Mucosa of descending colon (tissue), 3 donors: ENCODE measurements at regions not wholly inside any gene's neighbourhood (a gene's known extent, or its start where the extent isn't known, plus 50 kb on each side); places are given as distances from the start of the nearest gene placed in this dataset.

Experiments
- ATAC-seq: fragments of 200-7000 bp; cut with Tn5 transposase; one replicate; pipeline ENCODE4 v1.9.1; 2020; ENCODE audit warnings: mild to moderate bottlenecking, moderate library complexity
- DNase-seq, 3 donors: peaks; one replicate each; pipeline ENCODE4 v3.0.0-alpha.2; 2020
- H3K36me3 ChIP-seq: fragments of 200-600 bp; one replicate; pipeline ENCODE4 v1.8.0; 2021; ENCODE audit warnings: low read depth, mild to moderate bottlenecking
- H3K4me1 ChIP-seq: fragments of 200-600 bp; one replicate; pipeline ENCODE4 v1.8.0; 2021; ENCODE audit warnings: low read depth, mild to moderate bottlenecking
- H3K4me3 ChIP-seq: fragments of 200-600 bp; one replicate; pipeline ENCODE4 v1.8.0; 2021; ENCODE audit warnings: mild to moderate bottlenecking
- H3K9me3 ChIP-seq: fragments of 200-600 bp; one replicate; pipeline ENCODE4 v1.8.0; 2021; ENCODE audit warnings: mild to moderate bottlenecking
- CTCF ChIP-seq: fragments of 200-600 bp; IDR thresholded peaks from one replicate; pipeline ENCODE4 v1.8.0; 2022; ENCODE audit warnings: antibody characterized with exemption, mild to moderate bottlenecking
- intact Hi-C, 2 donors: fragments of 100-400 bp; cut with DNase I in 1 of 2; cut with micrococcal nuclease in 1 of 2; formaldehyde crosslinking; loops; one replicate each; pipeline versions ENCODE4 v1.11.0 to v1.11.1; 2022; cut with DNase I, micrococcal nuclease
- donor health status: DM: no; HTN: no; CAD: no; lungs with moderate emphysema.
- donor health status: DM: no; HTN: no; CAD: no.
- donor health status: DM: no; HTN: yes; CAD: no.

DNA sequence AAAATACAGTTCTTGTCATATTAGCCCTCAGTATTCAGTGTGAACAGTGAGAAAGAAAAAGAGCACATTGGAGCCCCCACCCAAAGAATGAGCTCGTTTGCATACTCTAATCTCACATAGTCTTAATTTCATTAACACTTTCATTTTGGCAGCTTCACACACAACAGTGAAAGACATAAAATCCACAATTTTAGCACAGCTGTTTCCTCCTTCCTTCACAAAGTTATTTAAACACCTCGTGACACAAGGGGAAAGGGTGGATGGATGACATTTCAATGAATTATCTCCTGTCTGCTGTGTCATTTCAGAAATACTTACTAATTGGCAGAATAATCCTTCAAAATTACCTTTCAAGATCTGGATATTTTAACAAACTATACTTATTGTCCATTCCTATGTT lies 299.3 kb downstream of the KCNJ2 start:
- intact Hi-C loops: no loop called here
- no peaks in the 10 kb centered on the region for H3K4me1 ChIP-seq
- no peaks in the 10 kb centered on the region for H3K36me3 ChIP-seq
- no peaks in the 10 kb centered on the region for H3K9me3 ChIP-seq
- ATAC-seq (no peak), DNase-seq (no peak)
- no peak overlapping the region for H3K4me3 ChIP-seq
- no peak for TF ChIP-seq CTCF

DNA sequence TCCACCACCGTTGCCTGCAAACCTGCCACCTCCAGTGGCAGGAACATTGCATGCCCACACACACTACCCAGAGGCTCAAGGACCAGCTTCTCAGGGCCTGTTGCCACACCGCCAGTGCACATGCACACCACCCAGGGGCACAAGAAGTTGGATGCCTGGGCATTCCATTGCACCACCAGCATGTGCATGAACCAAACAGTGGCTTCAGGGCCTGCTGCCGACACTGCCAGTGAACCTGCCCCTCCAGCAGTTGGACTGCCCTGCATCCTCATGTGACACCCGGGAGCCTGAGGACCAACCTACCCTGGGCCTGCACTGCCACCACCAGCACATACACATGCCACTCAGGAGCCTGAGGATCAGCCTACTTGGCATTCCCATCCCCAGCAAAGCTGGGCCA lies 303.7 kb downstream of the KCNJ2 start:
- intact Hi-C loops: no loop called here
- DNase-seq: no peak
- Histone ChIP-seq H3K36me3 (no peaks in the 10 kb centered on the region), H3K9me3 (no peaks in the 10 kb centered on the region), H3K4me1 (no peaks in the 10 kb centered on the region), H3K4me3 (no peak overlapping the region)
- ATAC-seq: no peak
- no peak for TF ChIP-seq CTCF

DNA sequence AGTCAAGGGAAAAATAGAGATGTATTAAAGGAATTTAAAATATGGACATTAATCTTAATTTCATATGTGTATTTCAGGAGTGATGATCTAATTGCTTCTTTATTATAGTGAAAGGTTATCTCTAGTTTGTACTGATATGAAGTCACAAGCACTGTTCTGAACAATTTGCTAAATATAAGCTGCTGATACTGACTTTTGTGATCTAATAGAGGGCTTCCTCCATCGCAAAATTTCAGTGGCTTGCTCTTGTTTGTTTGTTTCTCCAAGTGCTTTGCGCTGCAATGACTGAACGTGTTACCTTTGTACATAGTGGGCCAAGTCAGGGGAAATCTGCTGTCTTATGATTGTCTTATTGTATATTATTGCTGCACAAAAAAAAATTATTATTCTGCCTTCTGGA lies 307.0 kb downstream of the KCNJ2 start:
- Histone ChIP-seq H3K4me3 (no peak overlapping the region), H3K4me1 (no peaks in the 10 kb centered on the region), H3K36me3 (no peaks in the 10 kb centered on the region), H3K9me3 (no peaks in the 10 kb centered on the region)
- intact Hi-C loops: no loop called here
- ATAC-seq: no peak
- DNase-seq: no peak
- TF ChIP-seq CTCF: no peak

DNA sequence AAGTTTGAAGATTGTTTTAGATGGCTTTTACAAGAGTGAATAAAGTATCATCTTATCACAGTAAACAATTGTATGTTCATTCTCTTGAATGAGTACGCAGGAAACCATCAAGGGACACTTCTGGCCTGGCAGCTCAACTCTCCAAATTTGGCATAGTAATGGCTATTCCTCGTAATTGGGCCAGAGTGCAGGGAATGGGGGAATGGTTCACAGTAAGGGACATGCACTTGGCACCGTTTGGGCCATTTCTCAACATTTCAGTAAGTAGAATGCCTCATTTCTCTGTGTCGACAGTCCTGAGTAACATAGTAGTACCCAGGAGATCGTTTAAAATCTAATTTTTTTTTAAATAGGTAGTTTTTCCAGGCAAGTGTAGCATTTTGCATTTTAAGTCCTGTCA lies 309.6 kb downstream of the KCNJ2 start:
- DNase-seq (no peak), ATAC-seq (no peak)
- intact Hi-C loops: no loop called here
- no peaks in the 10 kb centered on the region for H3K36me3 ChIP-seq
- H3K9me3 ChIP-seq: peaks cover under 1% of the 10 kb centered on the region
- no peak overlapping the region for H3K4me3 ChIP-seq
- TF ChIP-seq CTCF: no peak
- no peaks in the 10 kb centered on the region for H3K4me1 ChIP-seq

DNA sequence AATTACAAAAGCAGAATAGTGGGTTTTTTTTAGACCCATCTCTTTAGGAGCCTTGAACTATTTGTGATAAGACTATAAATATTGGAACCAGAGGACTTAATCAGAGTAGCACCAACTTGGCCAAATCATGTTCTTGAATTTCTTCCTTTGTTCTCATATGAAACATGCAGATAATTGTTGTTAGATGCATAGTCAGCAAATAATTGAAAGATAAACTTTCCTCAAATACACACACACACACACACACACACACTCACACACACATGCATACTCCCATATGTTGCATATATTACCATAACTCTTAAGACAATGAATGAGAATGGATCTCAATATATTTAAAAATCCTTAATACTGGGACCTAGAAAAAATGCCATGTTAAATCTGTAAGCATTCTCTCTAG lies 310.4 kb downstream of the KCNJ2 start:
- Histone ChIP-seq H3K9me3 (peaks cover 3% of the 10 kb centered on the region), H3K36me3 (no peaks in the 10 kb centered on the region), H3K4me1 (no peaks in the 10 kb centered on the region), H3K4me3 (no peak overlapping the region)
- no peak for ATAC-seq
- intact Hi-C loops: no loop called here
- no peak for DNase-seq
- TF ChIP-seq CTCF: no peak

DNA sequence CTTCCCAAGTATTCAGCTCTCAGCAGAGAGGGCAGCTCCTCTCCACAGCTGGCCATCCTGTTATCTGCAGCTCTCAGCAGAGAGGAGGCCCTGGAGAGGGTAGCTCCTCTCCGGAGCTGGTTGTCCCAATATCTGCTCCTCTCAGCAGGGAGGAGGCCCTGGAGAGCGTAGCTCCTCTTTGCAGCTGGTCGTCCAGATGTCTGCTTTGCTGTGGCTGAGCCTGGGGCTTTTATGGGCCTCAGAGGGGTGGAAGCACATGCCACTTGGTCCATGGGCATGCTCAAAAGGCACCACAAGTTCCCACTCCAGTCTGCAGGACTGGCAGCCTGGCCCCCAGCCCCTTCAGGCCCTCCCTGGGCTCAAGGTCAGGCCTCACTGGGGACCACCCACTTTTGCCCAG lies 314.3 kb downstream of the KCNJ2 start:
- H3K4me1 ChIP-seq: no peaks in the 10 kb centered on the region
- no peak for TF ChIP-seq CTCF
- DNase-seq (no peak), ATAC-seq (no peak)
- peaks cover 3% of the 10 kb centered on the region for H3K9me3 ChIP-seq
- no peak overlapping the region for H3K4me3 ChIP-seq
- H3K36me3 ChIP-seq: no peaks in the 10 kb centered on the region
- intact Hi-C loops: no loop called here
